Testis (tissue), 2 donors: ENCODE measurements at regions not wholly inside any gene's neighbourhood (a gene's known extent, or its start where the extent isn't known, plus 50 kb on each side); places are given as distances from the start of the nearest gene placed in this dataset.

Source experiments
- POLR2A ChIP-seq: fragments of 450-650 bp; IDR thresholded peaks from one replicate; pipeline ENCODE4 v1.6.1; 2017; ENCODE audit warnings: antibody characterized with exemption, mild to moderate bottlenecking, moderate library complexity
- TF ChIP-seq, protein P1 (sequence below), 3 experiments: fragments of 450-650 bp in 2 of 3; fragments of 200-600 bp in 1 of 3; sonication (generic) in 1 of 3; IDR thresholded peaks; one replicate each; pipeline ENCODE4 v1.5.1; 2016 to 2019; ENCODE audit warnings: antibody characterized with exemption in 3 of 3, mild to moderate bottlenecking in 2 of 3, moderate library complexity in 1 of 3

DNA sequence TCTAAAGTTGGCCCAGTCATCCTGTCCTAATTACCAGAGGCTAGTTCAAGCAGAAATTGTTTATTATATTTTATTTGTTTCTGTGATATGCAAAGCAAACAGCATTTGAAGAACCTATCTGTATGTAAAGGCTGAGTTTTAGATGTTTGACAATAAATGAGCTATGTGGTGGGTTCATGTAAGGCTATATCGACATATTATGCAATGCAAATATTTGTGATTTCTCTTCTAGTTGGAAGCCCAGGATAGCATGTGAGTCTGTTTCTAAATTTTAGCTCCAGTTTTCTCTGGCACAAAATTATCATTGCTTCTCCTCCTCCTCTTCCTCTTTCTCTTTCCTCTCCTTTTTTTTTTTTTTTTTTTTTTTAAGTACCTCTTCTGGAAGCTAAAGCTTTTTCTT is 263.2 kb upstream of the LMCD1 start:
- TF ChIP-seq, protein P1, sequence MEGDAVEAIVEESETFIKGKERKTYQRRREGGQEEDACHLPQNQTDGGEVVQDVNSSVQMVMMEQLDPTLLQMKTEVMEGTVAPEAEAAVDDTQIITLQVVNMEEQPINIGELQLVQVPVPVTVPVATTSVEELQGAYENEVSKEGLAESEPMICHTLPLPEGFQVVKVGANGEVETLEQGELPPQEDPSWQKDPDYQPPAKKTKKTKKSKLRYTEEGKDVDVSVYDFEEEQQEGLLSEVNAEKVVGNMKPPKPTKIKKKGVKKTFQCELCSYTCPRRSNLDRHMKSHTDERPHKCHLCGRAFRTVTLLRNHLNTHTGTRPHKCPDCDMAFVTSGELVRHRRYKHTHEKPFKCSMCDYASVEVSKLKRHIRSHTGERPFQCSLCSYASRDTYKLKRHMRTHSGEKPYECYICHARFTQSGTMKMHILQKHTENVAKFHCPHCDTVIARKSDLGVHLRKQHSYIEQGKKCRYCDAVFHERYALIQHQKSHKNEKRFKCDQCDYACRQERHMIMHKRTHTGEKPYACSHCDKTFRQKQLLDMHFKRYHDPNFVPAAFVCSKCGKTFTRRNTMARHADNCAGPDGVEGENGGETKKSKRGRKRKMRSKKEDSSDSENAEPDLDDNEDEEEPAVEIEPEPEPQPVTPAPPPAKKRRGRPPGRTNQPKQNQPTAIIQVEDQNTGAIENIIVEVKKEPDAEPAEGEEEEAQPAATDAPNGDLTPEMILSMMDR (IDR thresholded peaks at IDR 0.05) = no peak
- no peak for TF ChIP-seq POLR2A
